ENCODE measurements at regions not wholly inside any gene's neighbourhood (a gene's known extent, or its start where the extent isn't known, plus 50 kb on each side); places are given as distances from the start of the nearest gene placed in this dataset.

- Mint-ChIP-seq H3K36me3 (ENCODE audit: low read depth) (no peaks in the 10 kb centered on the region), H3K4me1 (peaks cover 63% of the 10 kb centered on the region), H3K9me3 (no peaks in the 10 kb centered on the region), H3K4me3 (peak overlapping the region; percentile 79 to 92 (median 87)), H3K27me3 (ENCODE audit: low read depth) (no peaks in the 10 kb centered on the region), H3K27ac (peak overlapping the region; percentile 95 to 99 (median 95))
- no peak for TF ChIP-seq CTCF (IDR thresholded peaks at IDR 0.05; ENCODE audit: unreplicated experiment in 3 of 3)
Measured at GRCh38 chr15:85329561-85330422, 50.6 kb upstream of the AKAP13 start.

Measured in nephron (organoid).